ENCODE measurements at regions not wholly inside any gene's neighbourhood (a gene's known extent, or its start where the extent isn't known, plus 50 kb on each side); places are given as distances from the start of the nearest gene placed in this dataset.

DNA sequence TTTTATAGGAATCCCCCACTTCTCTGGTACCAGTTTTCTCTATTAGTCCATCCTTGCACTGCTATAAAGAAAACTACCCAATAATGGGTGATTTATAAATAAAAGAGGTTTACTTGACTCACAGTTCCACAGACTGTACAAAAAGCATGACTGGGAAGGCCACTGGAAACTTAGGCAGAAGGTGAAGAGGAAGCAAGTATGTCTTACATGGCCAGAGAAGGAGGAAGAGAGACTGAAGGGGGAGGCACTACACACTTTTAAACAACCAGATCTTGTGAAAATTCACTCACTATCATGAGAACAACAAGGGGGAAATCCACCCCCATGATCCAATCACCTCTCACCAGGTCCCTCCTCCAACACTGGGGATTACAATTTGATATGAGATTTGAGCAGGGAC, 68.9 kb upstream of the GNAZ start:
- no peak for DNase-seq
- intact Hi-C loops (cut with DNase I, micrococcal nuclease) = no loop called here
- Histone ChIP-seq H3K9me3 (peaks cover 19% of the 10 kb centered on the region), H3K4me3 (no peak overlapping the region), H3K36me3 (ENCODE audit: low read depth) (no peaks in the 10 kb centered on the region), H3K4me1 (ENCODE audit: low read depth) (no peaks in the 10 kb centered on the region)
- TF ChIP-seq, protein P1, sequence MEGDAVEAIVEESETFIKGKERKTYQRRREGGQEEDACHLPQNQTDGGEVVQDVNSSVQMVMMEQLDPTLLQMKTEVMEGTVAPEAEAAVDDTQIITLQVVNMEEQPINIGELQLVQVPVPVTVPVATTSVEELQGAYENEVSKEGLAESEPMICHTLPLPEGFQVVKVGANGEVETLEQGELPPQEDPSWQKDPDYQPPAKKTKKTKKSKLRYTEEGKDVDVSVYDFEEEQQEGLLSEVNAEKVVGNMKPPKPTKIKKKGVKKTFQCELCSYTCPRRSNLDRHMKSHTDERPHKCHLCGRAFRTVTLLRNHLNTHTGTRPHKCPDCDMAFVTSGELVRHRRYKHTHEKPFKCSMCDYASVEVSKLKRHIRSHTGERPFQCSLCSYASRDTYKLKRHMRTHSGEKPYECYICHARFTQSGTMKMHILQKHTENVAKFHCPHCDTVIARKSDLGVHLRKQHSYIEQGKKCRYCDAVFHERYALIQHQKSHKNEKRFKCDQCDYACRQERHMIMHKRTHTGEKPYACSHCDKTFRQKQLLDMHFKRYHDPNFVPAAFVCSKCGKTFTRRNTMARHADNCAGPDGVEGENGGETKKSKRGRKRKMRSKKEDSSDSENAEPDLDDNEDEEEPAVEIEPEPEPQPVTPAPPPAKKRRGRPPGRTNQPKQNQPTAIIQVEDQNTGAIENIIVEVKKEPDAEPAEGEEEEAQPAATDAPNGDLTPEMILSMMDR (IDR thresholded peaks at IDR 0.05) = no peak
- no peak for ATAC-seq

DNA sequence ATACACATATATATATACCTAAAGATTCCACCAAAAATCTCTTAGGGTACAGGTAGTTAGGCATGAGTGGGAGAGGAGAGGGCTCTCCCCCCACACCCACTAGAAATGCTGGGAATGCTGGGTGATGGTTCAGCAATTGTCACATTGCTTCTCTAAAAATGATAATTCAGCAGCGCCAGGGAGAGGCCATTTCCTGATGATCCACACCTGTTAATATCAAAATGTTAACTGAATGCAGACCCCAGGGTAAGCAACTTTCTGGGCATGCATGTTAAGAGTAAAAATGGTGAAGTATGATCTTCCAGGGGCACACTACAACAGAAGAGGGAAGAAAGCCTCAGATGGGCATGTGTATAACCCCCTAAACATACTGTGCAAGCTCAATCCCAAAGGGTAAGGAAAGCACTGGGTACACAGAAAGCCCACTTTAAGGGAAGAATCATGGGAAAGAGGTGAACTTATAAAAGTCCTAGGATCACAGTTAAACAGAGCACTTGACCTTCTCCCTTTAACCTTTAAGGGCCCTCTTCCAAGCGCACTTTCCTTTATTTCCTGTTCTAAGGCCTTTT, 67.6 kb upstream of the GNAZ start:
- ATAC-seq (no peak), DNase-seq (no peak)
- no peaks in the 10 kb centered on the region for H3K4me1 ChIP-seq (ENCODE audit: low read depth)
- intact Hi-C loops (cut with DNase I, micrococcal nuclease) = no loop called here
- H3K9me3 ChIP-seq = peaks cover 7% of the 10 kb centered on the region
- no peak overlapping the region for H3K4me3 ChIP-seq
- H3K36me3 ChIP-seq (ENCODE audit: low read depth) = no peaks in the 10 kb centered on the region
- TF ChIP-seq, protein P1 (IDR thresholded peaks at IDR 0.05) = no peak

GRCh38 chr22:23007823-23008222, 62.5 kb upstream of the GNAZ start:
- TF ChIP-seq, protein P1 (IDR thresholded peaks at IDR 0.05) = no peak
- no peak overlapping the region for H3K4me3 ChIP-seq
- no peaks in the 10 kb centered on the region for H3K9me3 ChIP-seq
- DNase-seq (no peak), ATAC-seq (no peak)
- H3K4me1 ChIP-seq (ENCODE audit: low read depth) = no peaks in the 10 kb centered on the region
- H3K36me3 ChIP-seq (ENCODE audit: low read depth) = no peaks in the 10 kb centered on the region
- intact Hi-C loops (cut with DNase I, micrococcal nuclease) = no loop called here

DNA sequence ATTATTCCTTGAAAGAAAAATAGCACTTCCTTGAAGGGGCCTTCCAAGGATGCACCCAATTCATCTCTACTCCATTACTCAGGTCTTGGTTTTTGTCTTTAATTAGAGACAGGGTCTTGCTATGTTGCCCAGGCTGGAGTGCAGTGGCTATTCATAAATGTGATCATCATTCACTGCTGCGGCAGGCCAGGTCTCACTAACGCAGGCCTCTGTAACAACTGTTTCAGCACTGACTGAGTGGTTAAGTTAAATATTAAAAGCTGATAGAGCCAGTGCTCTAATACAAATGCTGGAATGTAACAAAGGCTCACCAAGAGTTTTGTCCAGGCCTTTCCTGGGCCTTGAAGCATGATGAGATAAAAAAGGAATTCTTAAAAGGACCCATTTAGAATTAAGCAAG, 61.4 kb upstream of the GNAZ start:
- ATAC-seq (no peak), DNase-seq (no peak)
- intact Hi-C loops (cut with DNase I, micrococcal nuclease) = no loop called here
- Histone ChIP-seq H3K4me1 (ENCODE audit: low read depth) (no peaks in the 10 kb centered on the region), H3K4me3 (no peak overlapping the region), H3K36me3 (ENCODE audit: low read depth) (no peaks in the 10 kb centered on the region), H3K9me3 (no peaks in the 10 kb centered on the region)
- TF ChIP-seq, protein P1 (IDR thresholded peaks at IDR 0.05) = no peak

Measured in mucosa of descending colon (tissue), 3 donors.